Muscle of back (tissue), 3 donors: ENCODE measurements at regions not wholly inside any gene's neighbourhood (a gene's known extent, or its start where the extent isn't known, plus 50 kb on each side); places are given as distances from the start of the nearest gene placed in this dataset.

Source experiments
- DNase-seq, 3 donors: peaks; one replicate each; pipeline versions ENCODE4 v3.0.0 to v3.0.0-alpha.2; 2013

DNA sequence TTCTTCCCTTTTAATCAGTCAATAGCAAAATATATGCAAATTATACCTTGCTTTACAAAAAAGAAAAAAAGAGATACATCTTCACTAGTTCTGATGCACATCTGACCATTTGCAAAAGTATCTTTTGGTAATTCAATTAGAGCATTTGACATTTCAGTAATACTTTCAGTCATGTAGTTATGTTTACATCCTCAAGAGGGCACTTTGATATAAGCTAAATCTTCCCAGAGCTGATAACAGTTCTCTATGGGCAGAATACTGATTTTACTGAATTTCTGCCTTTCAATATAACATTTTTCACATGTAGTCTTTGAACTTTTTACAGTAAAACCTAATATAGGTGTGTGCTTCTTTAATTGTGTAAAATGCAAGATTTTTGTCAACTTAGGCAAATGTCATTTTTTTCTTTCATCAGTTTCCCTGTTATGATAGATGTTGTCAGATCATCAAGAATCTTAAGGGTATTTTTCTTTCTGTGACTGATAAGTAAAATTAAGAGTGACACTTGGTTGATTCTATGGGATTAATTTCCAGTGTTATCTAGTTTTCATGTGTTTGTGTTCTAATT, 703.5 kb upstream of the SEMA3D start:
- DNase-seq, result peak; percentile 13 to 31 (median 13)

DNA sequence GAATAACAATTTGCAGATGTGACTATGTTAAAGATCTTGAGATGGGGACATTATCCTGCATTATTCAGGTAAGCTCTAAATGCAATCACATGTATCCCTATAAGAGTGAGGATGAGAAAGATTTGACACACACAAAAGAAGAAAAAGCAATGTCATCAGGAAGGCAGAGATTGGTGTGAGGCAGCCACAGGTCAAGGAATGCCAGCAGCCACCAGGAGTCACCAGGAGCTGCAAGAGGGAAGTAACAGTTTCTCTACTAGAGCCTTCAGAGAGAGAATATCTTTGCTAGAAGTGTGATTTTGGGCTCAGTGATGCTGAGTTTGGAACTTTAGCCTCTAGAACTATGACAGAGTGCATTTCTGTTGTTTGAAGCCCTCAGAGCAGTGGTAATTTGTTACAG, 700.3 kb upstream of the SEMA3D start:
- DNase-seq, result no peak

DNA sequence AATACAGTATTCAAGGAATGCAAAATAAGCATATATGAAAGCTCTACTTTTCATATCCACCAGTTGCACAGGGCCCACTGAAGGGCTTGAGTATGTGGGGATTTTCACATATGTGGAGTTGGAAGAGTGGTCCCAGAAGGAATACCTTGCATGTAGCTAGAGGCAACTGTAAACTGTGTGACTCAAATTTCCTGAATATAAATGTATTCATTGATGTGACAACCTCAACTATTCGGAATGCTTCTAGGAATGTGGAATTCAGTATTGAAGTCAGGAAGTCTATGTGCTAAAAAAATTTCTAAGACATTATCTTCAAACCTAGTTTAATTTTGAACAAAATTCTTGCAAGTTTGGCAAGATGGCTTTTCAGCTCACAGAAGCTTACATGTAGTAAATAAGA, 695.5 kb upstream of the SEMA3D start:
- DNase-seq, result no peak

DNA sequence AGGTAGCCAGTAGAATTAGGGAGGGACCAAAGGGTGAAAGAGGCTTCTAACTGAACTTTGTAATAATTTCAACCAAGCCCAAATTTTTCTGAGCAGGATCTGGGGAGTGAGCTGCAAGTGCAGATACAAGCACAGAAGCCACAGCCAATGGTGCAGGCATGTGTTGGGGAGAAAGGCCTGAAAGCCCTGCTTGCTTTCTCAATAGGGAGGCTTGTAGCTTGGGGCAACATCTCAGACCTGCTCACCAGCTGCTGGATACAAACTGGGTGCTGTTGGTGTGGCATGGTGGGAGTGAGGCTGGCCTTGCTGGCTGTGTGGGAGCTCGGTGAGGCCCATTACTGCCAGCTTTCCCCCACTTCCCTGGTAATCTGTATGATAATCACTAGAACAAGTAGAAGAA, 688.5 kb upstream of the SEMA3D start:
- DNase-seq, result no peak

DNA sequence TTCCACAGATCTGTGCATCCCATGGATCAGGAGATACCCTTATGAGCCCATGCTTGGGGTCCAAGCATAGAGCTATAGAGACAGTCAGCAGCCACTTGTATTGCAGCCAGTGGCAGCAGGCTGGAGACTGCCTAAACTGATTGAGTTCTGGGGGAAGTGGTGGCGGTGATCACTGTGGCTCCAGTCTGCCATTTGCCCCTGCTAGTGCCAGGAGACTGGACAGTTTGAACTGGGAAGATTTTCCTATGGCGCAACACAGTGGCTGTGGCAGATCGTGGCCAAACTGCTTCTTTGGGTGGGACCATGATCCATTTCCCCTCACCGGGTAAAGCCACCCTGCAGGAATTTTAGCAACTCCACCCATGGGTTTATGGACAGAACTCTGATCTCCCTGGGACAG, 679.7 kb upstream of the SEMA3D start:
- no peak for DNase-seq

DNA sequence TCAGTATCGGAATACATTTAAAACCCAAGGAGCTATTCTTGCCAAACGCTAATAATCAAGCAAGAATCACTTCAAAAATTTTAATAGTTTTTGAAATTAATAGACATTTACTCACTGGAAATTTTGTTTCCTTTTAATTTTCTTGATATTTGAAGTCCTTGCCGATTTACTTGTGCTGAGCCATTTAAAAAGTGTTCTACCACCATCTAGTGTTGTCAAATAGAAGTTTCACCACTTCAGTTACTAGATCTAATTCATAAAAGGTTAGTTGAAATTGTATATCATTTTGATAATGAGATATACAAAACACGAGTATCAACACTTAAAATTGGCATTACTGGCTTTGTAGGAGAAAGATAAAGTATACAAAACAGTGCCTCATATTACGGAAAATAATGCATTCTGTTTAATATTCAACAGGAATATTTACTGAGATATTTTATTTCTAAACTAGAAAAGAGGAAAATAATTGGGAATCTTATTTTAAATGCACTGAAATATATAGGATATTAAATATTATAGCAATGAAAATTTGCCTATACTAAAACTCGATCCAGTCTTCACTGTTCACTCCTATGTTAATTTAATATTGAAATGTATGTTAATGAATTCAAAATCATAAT, 664.8 kb upstream of the SEMA3D start:
- peak; percentile 38 to 58 (median 38) for DNase-seq

DNA sequence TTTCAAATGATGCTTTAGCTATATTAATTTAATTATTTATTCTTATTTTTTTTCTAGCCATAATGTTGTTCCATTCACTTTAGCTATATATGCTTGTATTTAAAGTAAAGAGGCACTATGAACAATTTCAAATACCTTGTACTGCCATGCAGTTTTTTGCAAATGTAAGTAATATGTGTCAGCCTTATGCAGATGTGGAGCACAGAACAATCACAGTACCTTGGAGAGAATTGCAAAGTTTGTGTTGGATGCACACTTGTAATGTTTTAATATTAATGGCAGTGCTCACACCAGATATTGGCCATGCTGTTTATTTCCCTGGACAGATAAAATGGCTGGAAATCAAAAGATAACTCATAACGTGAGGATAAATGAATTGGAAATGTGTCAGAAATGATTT, 663.5 kb upstream of the SEMA3D start:
- DNase-seq, result no peak

DNA sequence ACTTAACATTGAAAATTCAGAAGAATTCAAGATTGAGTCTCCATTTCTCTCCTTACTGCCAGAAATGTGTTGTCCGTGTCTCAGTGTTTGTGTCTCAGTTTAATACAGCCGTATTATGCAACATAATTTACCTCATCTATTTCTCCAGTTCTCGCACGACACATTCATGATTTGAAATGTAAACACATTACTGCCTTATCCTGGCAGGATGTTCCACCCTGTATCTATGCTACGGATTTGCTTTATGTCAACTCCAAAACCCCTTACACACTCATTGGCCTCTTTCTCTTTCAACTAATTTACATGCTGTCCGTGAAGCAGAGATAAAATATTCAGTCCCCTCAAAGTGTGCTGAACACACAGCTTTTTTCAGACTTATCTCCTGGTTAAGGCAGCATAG, 653.7 kb upstream of the SEMA3D start:
- no peak for DNase-seq

DNA sequence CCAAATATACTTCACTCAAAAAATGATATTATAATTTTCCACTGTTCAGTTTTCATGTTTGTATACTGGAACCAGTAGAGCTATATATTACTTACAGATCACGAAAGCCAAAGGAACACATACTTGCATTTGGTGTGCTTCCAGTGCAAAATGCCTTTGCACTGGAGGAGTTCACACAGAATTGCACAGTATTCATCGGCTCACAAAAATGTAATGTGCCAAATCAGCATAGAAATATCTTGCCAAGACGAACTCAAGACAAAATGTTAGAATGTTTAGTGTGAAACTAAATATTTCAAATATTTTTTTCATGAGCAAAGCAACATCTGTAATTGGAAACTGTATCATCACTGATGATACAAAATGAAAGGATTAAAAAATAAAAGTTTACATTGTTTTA, 646.2 kb upstream of the SEMA3D start:
- peak; percentile 46 to 72 (median 69) for DNase-seq

DNA sequence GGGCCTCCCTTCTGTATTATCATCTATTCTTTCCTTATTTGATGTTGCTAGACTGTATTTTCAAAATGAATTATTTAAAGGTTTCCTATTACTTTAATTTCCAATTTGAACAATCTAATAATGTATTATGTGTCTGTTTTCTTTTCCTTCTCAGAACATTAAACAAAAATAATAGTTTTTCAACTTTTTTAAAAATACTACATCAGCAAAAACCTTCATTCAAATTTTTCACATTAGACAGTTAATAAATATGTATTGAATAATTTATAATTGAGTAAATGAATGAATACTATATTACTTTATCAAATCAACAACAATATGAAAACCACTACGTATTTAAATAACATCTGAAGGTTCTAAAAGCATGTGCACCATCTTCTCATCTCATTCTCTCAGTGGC, 644.1 kb upstream of the SEMA3D start:
- no peak for DNase-seq

DNA sequence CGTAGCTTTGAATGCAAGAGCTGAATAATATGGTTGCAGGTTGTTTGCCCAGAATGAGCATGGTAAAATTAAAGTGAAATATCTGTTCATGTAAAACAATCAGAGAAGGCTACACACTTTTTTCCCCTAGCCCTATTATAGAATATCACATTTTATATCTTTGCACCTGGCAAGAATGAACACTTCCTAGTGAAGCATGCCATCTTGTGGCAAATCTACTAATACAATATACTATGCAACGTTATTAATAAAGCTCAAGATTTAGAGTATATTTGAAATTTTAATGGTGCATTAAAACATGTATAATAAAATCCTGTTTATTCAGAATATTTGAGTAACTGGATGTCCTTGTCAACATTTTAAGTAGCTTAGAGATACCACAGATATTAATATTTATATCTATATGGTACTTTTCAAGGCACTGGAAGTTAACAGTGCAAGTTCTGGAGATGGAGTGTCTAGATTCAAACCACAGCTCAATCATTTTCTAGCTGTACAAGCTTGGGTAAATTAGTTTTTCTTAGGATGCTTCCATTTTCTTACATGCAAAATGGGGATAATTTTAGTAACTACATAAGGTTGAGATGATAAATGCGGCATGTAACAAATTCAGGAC, 643.1 kb upstream of the SEMA3D start:
- peak; percentile 25 to 64 (median 37) for DNase-seq

DNA sequence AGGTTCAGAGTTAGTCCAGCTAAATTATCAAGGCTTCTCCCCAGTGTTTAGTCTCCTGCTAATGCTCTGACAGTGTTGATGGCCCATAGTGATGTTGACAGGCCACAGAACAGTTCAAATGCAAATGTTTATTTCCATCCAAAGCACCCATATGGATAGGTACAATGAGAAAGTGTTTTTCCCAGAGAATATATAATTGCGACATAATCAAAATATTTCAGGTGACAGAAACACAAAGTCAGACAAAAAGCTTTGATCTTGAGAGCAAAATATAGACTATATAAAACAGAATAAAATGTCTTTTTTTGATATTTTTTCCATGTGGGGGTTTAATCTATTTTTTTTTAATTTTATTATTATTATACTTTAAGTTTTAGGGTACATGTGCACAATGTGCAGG, 642.3 kb upstream of the SEMA3D start:
- DNase-seq, result no peak

DNA sequence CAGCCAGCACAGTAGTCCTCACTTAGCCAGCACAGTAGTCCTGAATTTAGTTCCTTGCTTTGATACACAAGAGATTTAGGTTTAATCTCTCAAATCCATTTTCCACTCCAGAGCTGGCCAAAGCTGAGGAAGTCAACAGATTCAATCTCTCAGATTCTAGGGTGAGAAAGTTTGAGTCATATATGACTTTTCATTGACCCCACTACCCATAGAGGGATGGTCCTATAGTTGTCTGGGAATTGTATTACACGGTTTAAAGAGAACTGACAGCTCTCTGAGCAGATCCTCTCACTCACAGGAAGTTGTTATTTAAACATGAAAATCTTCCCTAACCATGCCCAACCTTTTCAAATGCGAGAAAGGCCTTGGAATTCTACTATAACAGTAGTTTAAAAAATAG, 641.8 kb upstream of the SEMA3D start:
- DNase-seq, result peak in 2 of 3 donors; percentile 24 to 44

DNA sequence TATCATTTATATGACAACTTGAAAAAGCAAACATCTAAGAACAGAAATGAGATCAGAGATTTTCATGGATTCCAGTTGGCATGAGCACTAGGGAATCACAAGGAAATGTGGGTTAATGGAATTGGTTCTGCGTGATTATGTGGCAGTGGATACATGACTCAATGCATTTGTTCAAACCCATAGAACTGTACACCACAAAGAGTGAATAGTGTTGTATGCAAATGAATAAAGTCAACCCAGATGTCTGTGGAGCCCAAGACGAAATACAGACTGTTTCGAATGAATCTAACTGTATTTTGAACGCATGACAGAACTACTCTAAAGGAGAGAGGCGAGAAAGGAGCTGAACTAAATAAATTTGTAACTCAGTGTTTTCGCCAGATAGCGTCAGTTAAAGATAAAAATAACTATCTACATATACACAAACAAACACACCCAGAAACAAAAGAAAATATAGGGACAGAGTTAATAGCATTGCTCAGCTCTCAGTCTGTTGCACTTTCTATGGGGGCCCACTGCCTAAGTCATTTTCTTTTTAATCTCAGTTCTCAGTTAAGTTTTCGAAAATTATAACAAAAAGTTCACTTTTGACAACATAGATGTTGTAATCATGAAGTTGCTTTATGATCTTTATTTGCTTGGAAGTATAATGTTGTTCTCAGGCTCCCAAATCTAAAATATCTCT, 636.7 kb upstream of the SEMA3D start:
- DNase-seq, result peak in 1 of 3 donors; percentile 42

DNA sequence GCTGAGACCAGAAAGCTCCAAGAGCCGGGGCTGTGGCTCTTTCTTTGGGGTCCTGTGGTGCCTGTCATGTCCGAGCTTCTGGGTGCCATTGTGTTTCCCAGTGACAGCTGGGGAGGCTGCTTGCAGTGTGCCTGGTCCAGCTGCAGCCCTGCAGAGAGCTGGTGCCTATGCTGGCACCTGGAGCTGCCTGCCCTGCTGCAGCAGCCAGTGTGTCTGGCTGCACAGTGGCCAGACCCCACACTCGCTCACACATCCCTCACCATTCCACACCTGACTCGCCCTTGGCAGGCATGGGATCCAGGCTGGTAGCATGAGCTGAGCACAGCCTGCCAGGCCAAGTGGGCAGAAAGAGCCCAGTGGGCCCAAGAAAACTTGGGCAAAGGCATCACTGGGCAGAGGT, 635.1 kb upstream of the SEMA3D start:
- no peak for DNase-seq

DNA sequence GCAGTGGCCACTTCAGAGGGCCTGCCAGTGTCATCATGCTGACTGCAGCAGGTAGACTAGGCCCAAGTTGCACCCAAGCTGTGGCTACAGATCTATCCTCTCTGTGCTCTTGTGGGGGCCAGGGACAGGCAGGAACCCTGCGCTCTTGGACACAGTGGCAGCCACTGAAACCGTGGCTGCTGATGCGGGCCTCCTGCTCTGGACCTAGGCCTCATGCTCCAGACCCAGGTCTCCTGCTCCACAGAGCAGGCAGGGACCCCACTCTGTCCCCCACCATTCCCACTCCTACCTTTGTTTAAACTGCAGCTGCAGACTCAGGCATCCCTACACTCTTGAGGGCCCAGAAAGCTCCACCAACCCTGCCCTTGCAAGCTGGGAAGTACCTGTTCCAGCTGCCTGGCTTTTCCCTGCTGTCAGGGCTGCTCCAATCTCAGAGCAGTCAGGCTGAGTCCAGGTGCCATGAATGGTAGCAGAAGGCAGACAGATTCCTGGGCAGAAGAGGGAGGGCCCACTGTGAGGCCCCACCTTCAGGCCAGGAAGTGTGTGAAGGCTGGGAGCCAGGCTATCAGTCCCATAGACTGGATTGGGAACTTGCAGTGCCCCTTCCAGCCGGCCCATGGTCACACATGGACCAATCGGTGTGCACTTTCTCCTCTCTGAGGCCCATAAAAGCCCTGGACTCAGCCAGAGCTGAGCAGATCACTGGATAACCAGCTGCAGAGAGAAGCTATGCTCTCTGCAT, 634.0 kb upstream of the SEMA3D start:
- no peak for DNase-seq

DNA sequence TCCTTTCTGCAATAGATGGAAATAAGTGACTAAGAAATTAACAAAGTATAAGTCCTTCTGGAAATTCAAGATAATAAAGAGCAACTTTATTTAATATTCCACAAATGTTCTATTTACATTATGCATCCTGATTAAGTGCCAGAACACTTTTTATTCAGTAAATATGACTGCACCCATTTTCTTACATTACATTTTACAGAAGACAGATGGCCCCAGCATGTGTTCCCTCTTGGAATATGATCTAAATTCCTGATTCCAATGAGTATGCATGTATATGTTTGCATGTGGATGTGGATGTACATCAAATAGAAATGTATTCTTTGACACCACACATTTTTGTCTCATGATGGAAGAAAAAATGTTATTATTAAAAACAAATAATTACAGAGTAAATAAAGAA, 628.7 kb upstream of the SEMA3D start:
- no peak for DNase-seq

DNA sequence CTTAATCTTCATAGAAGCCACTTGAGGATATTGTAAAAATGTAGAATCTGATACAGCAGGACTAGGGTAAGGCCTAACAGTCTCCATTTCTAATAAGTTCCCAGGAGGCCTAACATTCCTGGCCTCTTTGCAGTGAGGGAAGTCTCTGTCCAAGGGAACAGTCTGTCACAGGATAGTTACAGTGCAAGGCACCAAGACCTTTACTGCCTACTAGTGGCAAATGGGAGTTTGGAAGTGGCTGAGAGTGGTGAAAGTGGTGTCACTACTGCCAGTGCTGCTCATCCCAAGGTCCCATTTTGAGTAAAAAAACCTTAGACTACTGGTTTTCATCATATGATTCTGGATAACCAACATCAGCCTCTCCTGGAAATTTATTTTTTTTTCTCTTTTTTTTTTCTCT, 619.5 kb upstream of the SEMA3D start:
- DNase-seq, result no peak

DNA sequence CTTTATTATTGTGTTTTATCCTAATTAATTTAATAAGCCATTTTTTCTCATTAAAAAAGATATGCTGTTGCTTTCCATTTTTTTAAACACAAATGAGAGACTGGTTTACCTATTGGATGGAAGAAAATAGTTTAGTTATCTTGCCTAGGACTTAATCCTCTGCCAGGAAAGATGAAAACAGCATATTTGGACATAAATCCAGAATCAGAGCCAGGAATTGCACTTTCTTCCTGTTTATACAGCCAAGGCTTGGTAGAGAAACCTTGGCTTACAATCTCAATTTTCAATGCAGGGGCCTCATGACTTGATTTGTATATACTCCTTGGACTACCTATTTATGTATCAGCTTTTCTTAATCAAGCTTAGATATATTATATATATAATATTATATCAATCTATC, 618.8 kb upstream of the SEMA3D start:
- peak in 1 of 3 donors; percentile 20 for DNase-seq

DNA sequence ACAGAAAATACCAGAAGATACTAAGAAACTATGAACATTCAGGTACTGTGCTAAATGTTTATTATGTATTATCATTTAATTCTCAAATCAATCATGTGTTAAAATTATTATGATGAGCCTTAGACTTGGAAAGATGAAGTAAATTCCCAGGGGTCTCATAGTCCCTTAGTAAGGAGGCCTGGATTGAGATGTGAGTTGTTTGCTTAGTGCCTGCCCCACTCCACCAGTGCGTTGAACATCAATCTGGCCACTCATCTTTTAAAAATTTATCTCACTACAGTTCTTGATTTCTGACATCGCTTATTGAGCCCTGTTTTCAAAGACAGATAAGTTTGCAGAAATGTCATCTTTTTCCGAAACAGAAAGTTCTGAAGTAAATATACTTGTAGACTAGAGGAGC, 618.4 kb upstream of the SEMA3D start:
- DNase-seq, result no peak

DNA sequence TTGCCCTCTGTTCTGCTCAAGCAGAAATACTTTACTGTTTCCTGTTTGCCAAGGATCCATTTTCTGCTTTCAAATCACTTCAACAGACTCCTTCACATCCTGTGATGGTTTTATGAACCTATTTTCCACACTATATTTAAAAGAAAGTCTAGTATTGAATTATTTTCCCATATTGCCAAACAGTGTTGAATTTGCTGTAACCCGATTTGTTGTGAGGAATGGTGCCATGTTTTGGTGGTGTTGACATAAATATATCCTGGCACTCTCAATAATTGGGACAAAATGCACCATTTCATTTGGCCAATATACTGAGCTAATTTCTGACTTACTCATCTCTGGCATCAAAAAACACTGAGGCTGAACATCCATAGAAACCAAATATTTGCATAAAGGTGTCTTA, 615.4 kb upstream of the SEMA3D start:
- DNase-seq, result peak in 1 of 3 donors; percentile 31

DNA sequence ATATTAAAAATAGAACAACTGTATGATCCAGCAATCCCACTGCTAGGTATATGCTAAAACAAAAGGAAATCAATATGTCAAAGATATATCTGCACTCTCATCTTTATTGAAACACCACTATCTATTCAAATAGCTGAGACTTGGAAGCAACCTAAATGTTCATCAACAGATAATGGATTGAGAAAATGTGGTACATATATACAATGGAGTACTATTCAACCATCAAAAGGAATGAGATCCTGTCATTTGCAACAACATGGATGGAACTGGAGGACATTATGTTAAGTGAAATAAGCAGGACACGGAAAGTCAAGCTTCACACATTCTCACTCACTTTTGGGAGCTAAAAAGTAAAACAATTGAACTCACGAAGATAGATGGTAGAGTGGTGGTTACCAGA, 610.1 kb upstream of the SEMA3D start:
- no peak for DNase-seq
